Umbilical cord (tissue), 1 donor: ENCODE measurements at regions not wholly inside any gene's neighbourhood (a gene's known extent, or its start where the extent isn't known, plus 50 kb on each side); places are given as distances from the start of the nearest gene placed in this dataset.
"Not testable (repeated sequence)": the region's sequence is repeated elsewhere in the genome, so short reads cannot be mapped to it uniquely, and the experiment has no call there.

Experiments used
- DNase-seq: peaks from one replicate; pipeline ENCODE4 v3.0.0-alpha.2; 2015; ENCODE audit warnings: low spot score

DNA sequence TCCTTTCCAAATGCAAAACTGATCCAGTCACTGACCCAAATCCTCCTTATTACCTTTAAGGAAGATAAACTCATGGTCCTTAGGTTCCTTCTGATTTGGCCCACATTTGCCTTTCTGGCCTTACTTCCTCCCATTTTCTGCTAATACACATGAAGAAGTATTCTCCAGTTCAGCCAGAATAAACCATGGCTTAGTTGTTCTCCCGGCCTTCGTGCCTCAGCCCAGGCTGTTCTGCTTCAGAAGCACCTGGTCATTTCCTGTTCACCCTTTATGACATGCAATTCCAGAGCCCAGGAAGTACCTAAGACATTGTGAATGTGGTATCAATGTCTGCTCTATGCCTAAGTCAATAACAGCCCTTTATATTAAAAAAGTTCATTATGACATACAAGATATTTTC, 4790.1 kb upstream of the OR11H1 start:
- not testable (repeated sequence) for DNase-seq

DNA sequence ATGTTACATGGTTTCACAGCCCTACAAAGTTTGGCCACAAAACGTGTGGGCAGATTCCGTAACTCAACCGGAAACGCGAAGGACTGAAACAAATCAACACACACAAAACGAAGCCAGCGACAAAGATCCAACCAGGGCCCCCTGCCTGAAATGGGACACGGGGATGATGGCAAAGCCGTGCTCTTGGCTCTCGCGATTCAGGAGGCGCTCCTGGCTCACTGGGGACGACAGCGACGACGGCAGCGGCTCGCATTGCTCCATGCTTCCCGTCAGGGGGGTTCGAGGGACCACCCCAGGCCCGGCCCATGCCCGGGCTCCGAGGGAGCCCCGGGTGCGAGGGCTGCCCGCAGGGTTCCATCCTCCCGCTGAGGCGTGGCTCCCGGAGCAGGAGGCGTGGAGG, 4786.8 kb upstream of the OR11H1 start:
- no peak for DNase-seq

DNA sequence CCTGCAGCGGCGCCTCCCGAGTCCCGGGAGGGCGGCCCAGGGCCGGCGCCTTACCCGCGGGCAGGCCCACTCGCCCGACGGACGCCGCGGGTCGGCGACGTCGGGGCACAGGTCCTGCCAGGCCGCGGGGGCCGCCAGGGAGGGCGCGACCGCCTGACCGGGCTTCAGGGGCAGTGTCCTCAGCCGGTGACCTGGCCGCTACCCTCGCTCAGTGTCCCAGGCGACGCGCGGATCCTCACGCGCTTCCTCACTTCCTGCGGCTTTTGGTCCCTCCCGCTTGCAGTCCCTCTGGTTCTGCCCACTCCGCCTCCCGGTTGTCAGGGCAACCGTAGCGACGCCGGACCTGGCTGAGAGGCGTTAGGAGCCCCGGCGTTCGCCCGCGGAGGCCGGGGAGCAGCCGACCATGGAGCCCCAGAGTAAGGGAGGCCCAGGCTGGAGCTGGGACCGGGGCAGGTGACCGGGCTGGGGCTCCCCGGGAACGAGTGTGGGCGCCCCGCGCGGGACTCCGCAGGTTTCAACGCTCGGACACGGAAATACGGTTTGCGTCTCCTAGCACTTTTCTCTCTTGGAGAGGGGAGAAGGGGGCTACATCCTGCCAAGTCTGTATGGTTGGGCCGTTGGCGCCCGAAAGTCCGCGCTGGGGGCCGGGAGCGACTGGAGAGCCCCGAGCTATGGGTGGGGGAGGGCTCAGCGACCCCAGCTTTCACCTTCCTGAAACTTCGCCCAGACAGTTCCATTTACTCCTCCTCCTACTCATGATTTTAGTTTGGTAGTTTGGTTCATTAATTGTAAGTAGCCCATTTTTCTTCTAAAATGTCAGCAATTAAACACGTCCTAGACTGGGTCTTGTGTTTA, 4786.0 kb upstream of the OR11H1 start:
- not testable (repeated sequence) for DNase-seq

DNA sequence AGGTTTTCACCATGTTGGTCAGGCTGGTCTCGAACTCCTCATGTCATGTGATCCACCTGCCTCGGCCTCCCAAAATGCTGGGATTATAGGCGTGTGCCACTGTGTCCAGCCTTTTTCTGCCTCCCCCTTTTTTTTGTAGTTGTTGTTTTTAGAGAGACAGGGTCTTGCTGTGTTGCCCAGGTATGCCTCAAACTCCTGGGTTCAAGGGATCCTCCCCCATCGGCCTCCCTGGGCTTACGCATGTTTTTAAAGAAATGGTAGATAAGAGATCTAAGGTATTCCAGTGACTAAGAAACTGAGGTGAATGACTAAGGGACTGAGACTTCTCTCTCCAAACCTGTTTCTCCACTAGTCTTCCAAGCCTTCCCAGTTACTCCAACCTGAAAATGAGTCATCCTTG, 4781.6 kb upstream of the OR11H1 start:
- not testable (repeated sequence) for DNase-seq

DNA sequence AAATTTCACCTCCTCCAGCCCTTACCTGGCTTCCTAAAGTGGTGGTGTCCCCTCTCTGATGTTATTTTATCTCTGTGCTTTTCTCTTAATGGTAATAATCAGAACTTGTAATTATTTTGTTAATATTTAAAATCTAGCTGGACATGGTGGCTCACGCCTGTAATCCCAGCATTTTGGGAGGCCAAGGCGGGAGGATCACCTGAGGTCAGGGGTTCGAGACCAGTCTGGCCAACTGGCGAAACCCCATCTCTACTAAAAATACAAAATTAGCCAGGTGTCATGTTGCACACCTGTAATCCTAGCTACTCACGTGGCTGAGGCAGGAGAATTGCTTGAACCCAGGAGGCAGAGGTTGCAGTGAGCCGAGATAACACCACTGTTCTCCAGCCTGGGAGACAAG, 4780.8 kb upstream of the OR11H1 start:
- not testable (repeated sequence) for DNase-seq

DNA sequence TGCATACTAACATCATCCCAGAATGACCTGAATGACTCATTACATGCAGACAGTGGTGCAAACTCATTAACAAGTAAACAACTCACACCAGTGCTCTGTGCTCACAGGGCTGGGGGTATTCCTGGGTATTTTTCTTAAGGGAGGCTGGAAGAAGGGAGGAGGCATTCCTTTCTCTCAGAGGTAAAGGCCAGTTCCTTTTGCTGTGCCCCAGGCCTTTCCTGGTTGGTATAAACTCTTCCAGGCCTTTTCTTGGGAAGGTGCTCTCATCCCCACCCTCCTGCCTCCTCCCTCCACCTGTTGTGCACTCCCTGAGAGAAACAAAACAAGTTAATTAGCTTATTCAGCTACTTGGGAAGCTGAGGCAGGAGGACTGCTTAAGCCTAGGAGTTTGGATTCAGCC, 4779.2 kb upstream of the OR11H1 start:
- DNase-seq: not testable (repeated sequence)

DNA sequence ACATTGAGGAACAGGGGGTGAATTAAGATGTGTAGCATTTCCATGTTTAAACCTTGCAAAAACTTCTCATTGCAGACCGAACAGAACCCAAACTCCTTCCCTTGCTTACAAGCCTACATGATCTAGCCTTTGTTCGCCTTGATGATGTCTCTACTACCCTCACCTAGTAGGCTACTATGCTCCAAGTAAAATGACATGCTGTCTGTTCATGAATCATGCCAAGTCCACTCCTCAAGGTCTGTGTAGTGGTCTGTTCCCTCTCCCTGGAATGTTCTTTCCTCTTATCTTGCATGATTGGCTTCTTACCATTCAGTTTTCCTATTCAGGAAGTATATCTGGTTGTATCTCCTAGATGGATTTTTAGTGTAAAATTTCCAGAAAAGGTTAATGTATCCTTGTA, 4778.6 kb upstream of the OR11H1 start:
- peak; percentile 0 for DNase-seq

DNA sequence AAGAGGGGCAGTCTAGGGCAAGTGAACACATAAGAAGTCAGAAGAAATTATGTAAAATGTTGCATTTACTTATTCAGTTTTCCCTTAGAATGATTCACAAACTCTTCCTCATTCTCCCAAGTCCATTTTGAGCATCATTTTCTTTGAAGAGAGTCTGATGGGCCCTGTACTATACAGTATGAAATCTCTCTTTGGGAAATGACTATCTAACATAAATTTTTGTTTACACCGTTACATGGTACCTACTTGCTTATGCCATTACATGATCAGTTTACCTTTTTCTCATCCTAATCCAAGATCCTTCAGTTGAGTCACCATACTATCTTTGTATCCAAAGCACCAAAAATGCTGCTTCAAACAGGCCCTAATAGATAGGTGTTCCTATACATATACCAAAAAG, 4774.4 kb upstream of the OR11H1 start:
- not testable (repeated sequence) for DNase-seq

DNA sequence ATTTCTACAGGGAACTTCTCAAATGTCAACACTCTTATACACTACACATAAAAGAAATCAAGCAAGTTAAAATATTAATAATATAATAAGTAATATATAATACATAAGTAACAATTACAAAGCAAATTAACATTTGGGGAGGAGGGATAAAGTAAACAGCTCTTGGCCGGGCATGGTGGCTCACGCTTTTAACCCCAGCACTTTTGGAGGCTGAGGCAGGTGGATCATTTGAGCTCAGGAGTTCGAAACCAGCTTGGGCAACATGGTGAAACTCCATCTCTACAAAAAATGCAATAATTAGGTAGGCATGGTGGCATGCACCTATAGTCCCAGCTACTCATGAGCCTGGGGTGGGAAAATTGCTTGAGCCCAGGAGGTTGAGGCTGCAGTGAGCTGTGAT, 4772.6 kb upstream of the OR11H1 start:
- DNase-seq: not testable (repeated sequence)

DNA sequence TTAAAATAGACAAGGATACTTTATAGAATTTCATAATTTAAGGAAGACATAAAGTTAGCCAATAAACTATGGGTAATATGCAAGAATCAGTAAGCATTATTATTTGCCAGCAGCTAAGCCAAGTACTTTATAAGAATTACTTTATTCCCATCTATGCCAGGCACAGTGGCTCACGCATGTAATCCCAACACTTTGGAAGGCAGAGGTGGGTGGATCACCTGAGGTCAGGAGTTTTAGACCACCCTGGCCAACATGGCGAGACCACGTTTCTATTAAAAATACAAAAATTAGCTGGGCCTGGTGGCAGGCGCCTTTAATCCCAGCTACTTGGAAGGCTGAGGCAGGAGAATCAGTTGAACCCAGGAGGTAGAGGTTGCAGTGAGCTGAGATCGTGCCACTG, 4767.6 kb upstream of the OR11H1 start:
- not testable (repeated sequence) for DNase-seq

DNA sequence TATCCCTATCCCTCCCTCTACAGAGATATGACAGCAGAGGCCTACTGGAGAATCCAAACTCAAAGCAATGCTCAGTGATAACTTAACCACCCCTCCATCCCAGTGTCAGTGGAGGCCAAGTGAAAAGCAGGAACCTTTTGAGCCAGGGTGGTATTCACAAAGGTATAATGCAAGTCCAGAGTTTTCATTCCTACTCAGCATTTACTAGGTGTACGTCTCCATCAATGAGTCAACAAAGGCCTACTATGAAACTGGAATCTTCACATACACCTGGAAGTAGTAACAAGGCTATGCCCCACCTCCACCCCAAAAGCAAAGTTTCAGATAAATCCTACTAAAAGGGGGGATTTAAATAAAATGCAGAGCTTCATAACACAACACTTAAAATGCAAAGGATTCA, 4761.7 kb upstream of the OR11H1 start:
- DNase-seq: not testable (repeated sequence)

DNA sequence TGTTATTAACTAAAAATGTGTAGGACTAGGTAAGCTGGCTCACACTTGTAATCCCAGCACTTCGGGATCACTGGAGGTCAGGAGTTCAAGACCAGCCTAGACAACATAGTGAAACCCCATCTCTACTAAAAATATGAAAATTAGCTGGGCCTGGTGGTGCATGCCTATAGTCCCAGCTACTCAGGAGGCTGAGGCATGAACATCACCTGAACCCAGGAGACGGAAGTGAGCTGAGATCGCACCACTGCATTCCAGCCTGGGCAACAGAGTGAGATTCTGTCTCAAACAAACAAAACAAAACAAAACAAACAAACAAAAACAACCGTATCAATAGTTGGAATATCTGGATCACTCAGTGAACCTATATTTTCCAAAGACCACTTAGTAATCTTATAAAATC, 4759.1 kb upstream of the OR11H1 start:
- DNase-seq: not testable (repeated sequence)

DNA sequence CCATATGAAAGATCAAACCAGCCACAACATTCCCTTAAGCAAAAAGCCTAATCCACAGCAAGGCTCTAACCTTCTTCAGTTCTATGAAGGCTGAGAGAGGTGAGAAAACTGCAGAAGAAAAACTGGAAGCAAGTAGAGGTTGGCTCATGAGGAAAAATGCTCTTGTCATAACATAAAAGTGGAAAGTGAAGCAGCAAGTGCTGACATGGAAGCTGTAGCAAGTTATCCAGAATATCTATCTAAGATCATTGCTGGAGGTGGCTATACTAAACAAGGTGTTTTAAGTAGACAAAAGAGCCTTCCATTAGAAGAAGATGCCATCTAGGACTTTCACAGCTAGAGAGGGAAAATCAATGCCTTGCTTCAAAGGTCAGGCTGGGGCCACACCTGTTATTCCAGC, 4756.2 kb upstream of the OR11H1 start:
- DNase-seq: not testable (repeated sequence)

DNA sequence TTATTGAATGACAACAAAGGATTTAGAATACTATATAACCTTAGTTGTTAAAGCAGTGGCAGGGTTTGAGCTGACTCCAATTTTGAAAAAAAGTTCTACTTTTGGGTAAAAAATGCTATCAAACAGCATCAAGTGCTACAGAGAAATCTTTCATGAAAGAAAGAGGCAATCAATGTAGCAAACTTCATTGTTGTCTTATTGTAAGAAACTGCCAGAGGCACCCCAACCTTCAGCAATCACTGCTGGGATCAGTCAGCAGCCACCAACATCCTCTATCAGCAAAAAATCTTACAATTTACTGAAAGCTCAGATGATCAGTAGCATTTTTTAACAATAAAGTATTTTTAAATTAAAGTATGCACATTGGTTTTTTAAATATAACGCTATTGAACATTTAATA, 4754.7 kb upstream of the OR11H1 start:
- not testable (repeated sequence) for DNase-seq

DNA sequence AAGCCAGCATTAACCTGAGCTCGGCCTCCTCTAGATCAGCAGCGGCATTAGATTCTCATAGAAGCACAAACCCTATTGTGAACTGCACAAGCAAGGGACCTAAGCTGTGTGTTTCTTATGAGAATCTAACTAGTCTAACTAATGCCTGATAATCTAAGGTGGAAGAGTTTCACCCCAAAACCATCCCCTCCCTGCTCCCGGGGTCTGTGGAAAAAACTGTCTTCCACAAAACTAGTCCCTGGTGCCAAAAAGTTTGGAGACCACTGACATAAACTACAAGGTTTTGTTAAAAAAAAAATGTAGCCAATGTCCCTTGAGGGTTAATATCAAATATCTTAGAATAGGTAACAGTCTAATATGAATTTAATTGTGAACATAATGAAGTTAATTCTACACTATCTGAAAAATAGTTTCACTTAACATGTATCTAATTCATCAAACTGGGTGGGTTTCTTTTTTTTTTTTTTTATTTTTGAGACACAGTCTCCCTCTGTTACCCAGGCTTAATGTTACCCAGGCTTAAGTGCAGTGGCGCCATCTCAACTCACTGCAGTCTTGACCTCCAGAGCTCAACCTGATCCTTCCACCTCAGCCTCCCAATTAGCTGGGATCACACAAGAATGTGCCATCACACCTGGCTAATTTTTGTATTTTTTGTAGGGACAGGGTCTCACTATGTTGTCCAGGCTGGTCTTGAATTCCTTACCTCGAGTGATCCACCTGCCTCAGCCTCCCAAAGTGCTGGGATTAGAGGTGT, 4752.2 kb upstream of the OR11H1 start:
- DNase-seq: not testable (repeated sequence)

DNA sequence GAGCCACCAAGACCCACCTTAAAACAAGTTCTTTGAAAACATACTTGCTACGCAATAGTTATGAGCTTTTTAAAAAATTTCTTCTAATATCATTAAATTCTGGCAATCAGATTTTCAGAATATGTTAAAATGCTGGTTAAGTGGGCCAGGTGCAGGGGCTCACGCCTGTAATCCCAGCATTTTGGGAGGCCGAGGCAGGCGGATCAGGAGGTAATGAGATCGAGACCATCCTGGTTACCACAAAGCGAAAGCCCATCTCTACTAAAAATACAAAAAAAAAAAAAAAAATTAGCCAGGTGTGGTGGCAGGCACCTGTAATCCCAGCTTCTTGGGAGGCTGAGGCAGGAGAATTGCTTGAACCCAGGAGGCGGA, 4751.6 kb upstream of the OR11H1 start:
- not testable (repeated sequence) for DNase-seq

DNA sequence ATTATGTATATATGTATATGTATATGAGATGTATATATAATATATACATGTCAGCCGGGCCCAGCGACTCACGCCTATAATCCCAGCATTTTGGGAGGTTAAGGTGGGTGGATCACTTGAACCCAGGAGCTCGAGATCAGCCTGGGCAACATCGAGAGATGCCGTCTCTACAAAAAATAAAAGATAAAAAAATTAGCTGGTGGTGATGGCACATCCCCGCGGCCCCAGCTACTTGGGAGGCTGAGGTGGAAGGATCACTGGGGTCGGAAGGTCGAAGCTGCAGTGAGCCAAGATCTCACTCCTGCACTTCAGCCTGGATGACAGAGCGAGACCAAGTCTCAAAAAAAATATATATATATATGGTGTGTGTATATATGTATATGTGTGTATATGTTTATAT, 4750.3 kb upstream of the OR11H1 start:
- DNase-seq: not testable (repeated sequence)

DNA sequence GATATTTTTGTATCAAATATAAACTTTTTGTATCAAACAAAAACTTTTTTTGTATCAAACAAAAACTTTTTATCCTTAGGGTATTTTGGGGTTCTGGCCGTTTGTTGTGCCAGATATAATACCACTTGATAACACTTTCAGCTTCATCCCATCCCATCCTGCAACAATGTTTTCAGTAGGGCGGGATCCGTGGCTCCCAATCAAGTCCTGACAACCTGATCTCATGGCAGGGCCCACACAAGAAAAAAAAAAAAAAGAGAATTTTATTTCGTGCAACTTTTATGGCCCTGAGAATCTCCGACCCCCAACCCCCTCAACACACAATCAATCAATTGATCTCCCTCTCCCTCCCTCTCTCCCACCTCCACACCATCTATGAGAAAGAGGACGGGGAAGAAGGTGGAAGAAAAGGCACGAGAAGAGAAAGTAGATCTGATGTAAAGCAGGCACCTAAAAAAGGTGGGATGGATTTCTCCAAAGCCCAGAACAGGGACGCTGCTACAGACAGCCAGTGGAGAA, 4749.6 kb upstream of the OR11H1 start:
- DNase-seq: no peak

DNA sequence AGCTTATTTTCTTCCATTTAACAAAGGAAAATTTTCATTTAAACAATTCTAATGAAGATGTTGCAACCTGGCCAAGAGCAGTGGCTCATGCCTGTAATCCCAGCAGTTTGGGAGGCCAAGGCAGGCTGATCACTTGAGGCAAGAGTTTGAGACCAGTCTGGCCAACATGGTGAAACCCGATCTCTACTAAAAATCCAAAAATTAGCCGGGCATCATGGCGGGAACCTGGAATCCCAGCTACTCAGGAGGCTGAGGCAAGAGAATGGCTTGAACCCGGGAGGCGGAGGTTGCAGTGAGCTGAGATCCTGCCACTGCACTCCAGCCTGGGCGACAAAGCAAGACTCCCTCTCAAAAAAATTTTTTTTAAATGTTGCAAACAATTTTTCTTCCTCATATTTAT, 4748.8 kb upstream of the OR11H1 start:
- DNase-seq: not testable (repeated sequence)

DNA sequence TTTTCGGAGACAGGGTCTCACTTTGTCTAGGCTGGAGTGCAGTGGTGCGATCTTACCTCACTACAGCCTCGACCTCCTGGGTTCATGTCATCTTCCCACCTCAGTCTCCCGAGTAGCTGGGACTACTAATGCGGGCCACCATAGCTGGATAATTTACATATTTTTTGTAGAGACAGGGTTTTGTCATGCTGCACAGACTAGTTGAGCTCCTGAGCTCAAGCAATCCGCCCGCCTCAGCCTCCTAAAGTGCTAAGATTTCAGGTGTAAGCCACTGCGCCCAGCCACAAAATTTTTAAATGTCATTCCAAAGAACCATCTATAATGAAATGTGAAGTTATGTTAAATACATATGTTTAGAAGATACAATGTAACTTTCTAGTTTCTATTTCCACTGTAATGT, 4747.7 kb upstream of the OR11H1 start:
- no peak for DNase-seq

DNA sequence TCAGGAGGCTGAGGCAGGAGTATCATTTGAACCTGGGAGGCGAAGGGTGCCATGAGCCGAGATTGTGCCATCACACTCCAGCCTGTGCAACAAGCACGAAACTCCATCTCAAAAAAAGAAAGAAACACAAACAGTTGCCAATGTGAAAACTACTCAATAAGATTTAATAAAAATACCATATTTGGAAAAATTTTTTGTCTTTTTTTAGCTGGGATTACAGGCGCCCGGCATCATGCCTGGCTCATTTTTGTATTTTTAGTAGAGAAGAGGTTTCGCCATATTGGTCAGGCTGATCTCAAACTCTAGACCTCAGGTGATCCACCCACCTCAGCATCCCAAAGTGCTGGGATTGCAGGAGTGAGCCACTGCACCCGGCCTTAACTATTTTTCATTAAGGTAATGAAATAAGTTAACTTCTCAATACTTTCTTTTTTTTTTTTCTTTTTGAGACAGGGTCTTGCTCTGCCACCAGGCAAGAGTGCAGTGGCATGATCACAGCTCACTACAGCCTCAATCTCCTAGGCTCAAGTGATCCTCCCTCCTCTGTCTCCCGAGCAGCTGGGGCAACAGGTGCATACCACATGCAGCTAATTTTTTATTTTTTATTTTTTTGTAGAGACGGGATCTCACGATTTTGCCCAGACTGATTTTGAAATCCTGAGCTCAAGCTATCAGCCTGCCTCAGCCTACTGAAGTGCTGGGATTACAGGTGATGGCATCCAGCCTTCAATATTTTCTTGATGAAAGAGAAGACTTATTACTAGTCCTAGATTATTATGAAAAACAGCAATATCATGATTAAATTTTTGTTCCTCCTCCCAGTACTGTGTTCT, 4746.2 kb upstream of the OR11H1 start:
- no peak for DNase-seq
